ENCODE measurements at regions not wholly inside any gene's neighbourhood (a gene's known extent, or its start where the extent isn't known, plus 50 kb on each side); places are given as distances from the start of the nearest gene placed in this dataset.

- no peak for TF ChIP-seq CTCF (optimal IDR thresholded peaks at IDR 0.05 in 1 of 3, IDR thresholded peaks at IDR 0.05 in 1 of 3, conservative IDR thresholded peaks at IDR 0.05 in 1 of 3; ENCODE audit: extremely low read depth in 1 of 3, insufficient read depth in 2 of 3, low read length in 3 of 3)
- TF ChIP-seq EZH2 (IDR thresholded peaks at IDR 0.05; ENCODE audit: low read length), result no peak
These were observed 419.0 kb downstream of the PLK2 start for GRCh38 chr5:58040846-58041245.
